ENCODE measurements at regions not wholly inside any gene's neighbourhood (a gene's known extent, or its start where the extent isn't known, plus 50 kb on each side); places are given as distances from the start of the nearest gene placed in this dataset.

DNA sequence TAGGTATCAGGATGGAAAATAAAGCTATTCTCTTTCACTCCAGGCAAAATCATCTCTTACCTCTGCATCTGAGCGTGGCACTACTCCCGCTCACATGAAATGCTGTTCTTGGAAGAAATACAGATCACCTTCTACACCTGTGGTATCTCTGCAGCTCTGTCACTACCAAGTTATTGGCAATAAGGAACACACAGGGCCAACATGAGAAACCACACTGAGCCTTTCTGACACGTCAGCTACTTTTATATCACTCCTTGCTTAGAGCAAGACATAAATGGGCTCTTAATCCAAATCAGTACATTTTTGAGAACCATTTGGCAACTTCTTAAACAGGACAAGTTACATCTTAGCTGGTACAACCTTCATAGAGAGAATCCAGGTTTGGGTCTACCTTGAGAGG lies 101.8 kb upstream of the GUCY1A1 start:
- no peak overlapping the region for H3K4me3 ChIP-seq (ENCODE audit: low read depth, low read length)
- no peak for DNase-seq (ENCODE audit: low read depth)
- TF ChIP-seq, protein P1, sequence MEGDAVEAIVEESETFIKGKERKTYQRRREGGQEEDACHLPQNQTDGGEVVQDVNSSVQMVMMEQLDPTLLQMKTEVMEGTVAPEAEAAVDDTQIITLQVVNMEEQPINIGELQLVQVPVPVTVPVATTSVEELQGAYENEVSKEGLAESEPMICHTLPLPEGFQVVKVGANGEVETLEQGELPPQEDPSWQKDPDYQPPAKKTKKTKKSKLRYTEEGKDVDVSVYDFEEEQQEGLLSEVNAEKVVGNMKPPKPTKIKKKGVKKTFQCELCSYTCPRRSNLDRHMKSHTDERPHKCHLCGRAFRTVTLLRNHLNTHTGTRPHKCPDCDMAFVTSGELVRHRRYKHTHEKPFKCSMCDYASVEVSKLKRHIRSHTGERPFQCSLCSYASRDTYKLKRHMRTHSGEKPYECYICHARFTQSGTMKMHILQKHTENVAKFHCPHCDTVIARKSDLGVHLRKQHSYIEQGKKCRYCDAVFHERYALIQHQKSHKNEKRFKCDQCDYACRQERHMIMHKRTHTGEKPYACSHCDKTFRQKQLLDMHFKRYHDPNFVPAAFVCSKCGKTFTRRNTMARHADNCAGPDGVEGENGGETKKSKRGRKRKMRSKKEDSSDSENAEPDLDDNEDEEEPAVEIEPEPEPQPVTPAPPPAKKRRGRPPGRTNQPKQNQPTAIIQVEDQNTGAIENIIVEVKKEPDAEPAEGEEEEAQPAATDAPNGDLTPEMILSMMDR (conservative IDR thresholded peaks at IDR 0.05; ENCODE audit: low read depth, low read length) = no peak

DNA sequence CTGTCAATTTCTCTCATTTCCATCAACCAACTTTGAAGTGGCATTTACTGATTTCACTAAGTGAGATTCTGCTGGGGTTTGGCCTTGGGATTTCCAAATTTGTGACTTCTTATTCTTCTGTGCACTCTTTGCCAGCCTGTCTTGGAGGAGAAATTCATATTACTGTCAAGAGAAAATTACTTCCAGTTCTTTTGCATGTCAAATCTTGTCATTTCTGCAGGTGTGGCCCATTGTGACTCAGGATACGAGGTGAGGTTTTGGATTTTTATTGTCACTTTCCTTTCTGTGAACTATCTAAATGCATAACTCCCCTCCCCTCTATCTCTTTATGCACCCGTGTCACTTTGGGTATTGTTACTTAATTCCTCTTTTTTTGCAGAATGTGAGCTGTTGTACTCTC lies 102.6 kb upstream of the GUCY1A1 start:
- no peak for DNase-seq (ENCODE audit: low read depth)
- TF ChIP-seq, protein P1 (conservative IDR thresholded peaks at IDR 0.05; ENCODE audit: low read depth, low read length) = no peak
- H3K4me3 ChIP-seq (ENCODE audit: low read depth, low read length) = no peak overlapping the region

DNA sequence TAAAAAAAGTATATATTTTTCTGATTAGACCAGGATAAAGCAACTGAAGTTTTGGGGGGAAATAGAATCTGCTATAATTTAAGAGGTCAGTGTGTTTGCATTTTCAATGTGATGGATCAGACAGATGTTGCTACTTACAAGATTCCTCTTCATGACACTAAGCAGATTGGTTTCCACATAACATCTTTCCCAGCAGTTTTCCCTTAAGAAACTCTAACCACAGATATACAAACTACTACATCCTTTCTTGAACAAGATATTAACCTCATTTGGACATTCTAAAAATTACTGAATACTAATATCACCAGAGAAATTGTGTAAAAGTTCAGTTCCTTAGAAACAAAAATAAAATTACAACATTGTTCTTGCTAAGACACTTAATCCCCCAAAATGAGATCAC lies 106.7 kb upstream of the GUCY1A1 start:
- TF ChIP-seq, protein P1 (conservative IDR thresholded peaks at IDR 0.05; ENCODE audit: low read depth, low read length) = no peak
- H3K4me3 ChIP-seq (ENCODE audit: low read depth, low read length) = no peak overlapping the region
- no peak for DNase-seq (ENCODE audit: low read depth)

DNA sequence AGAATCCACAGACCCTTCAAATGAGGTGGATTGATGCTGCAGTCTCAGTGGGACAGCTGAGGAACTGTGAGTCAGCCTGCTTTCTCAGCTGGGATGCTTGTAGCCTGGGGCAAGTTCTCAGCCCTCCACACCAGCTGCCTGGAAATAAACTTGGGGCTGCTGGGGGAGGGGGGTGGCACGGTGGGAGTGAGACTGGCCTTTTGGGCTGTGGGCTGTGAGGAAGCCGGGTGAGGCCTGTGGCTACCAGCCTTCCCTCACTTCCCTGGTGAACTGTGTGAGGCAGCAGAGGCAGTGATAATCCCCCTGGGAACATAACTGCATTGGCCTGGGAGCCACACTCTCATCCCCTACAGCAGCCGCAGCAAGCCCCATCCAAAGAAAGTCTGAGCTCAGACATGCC lies 114.5 kb upstream of the GUCY1A1 start:
- DNase-seq (ENCODE audit: low read depth) = no peak
- TF ChIP-seq, protein P1 (conservative IDR thresholded peaks at IDR 0.05; ENCODE audit: low read depth, low read length) = no peak
- no peak overlapping the region for H3K4me3 ChIP-seq (ENCODE audit: low read depth, low read length)

DNA sequence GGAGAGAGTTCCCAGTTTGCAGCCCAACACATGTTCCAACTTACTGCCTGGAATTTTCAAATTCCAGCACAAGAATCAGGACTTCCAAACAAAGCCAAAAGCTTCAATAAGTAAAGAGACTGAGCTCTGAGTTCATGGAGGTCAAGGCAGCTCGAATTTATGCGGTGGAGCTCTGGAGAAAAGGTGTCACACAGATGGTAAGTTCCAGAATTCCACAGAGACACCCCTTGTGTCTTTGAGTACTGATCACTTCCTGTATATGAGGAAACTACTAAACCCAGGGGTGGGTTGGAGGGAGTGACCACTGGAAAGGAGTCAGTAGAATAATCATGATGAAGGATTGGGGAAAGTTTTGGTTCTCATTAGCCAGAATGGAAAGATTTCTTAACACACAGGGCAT lies 118.5 kb upstream of the GUCY1A1 start:
- TF ChIP-seq, protein P1 (conservative IDR thresholded peaks at IDR 0.05; ENCODE audit: low read depth, low read length) = no peak
- no peak for DNase-seq (ENCODE audit: low read depth)
- no peak overlapping the region for H3K4me3 ChIP-seq (ENCODE audit: low read depth, low read length)

DNA sequence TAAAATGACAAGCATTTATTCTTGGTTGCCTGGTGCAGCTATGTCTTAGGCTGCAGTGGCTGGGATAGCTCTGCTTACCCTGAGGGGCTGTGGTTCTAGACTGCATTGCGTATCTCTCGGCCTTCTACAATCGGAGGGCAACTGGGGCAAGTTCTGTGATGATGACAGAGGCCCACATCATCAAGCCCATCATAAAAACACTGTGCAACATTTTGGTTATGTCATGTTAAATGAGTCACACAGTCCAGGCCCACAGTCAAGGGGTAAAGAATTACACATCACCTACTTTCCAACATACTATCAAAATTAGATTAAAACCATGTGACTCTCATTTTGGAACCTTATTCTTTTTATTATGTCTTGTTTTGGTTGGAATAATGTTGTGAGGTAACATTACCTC lies 120.2 kb upstream of the GUCY1A1 start:
- TF ChIP-seq, protein P1 (conservative IDR thresholded peaks at IDR 0.05; ENCODE audit: low read depth, low read length) = no peak
- H3K4me3 ChIP-seq (ENCODE audit: low read depth, low read length) = no peak overlapping the region
- DNase-seq (ENCODE audit: low read depth) = no peak

DNA sequence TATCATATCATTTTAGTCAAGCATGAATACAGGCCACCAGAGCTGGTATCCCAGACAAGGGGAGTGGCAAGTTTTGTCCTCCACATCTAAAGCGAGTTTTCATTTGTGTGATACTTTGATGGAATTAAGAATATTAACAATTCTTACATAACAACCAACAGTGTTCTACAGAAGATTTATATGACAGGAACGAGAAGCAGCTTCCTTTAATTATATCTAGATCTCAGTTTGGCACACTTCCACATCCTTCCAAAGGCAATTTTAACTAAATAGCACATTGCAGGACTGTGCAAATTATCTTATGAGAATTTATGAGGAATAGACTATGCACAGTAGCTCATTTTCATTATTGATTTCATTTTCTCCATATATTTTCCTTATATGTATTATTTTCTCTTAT lies 121.2 kb upstream of the GUCY1A1 start:
- no peak for DNase-seq (ENCODE audit: low read depth)
- H3K4me3 ChIP-seq (ENCODE audit: low read depth, low read length) = no peak overlapping the region
- TF ChIP-seq, protein P1 (conservative IDR thresholded peaks at IDR 0.05; ENCODE audit: low read depth, low read length) = no peak
